ENCODE measurements at regions not wholly inside any gene's neighbourhood (a gene's known extent, or its start where the extent isn't known, plus 50 kb on each side); places are given as distances from the start of the nearest gene placed in this dataset.

- Histone ChIP-seq H3K27me3 (replicated peaks; ENCODE audit: control insufficient read depth, insufficient read depth, low read length, poor library complexity, severe bottlenecking) (no peaks in the 10 kb centered on the region), H3K36me3 (ENCODE audit: control insufficient read depth, insufficient read depth, low read length) (no peaks in the 10 kb centered on the region), H3K4me3 (ENCODE audit: insufficient read depth, low read depth, low read length, poor library complexity, severe bottlenecking) (no peak overlapping the region), H3K9me3 (ENCODE audit: control insufficient read depth, low read length) (no peaks in the 10 kb centered on the region), H3K4me1 (ENCODE audit: control insufficient read depth, insufficient read depth, low read length, poor library complexity, severe bottlenecking) (no peaks in the 10 kb centered on the region), H3K27ac (ENCODE audit: insufficient read depth, low read length, poor library complexity, severe bottlenecking) (no peak overlapping the region)
- no peak for DNase-seq
Measured at GRCh38 chr5:87887247-87887646, 381.4 kb downstream of the TMEM161B start.

DNA sequence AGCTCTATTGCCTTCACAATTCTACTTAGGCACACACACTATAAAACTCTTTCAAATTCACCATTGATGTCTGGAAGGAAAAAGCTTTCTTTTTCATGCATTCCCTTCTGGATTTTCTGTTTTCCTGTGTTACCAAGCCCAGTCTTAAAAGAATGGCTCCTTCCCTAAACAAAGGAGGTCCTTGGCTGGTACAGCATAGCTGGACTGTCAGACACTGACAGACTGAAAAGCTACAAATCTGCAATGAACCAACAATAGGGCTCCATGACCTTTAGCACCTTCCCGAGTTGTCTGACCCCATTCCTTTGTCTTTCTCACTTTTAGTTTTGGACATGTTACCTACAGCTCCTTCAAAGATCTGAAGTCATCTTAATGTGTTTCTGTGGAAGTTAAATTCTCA is 382.5 kb downstream of the TMEM161B start:
- no peaks in the 10 kb centered on the region for H3K4me1 ChIP-seq (ENCODE audit: control insufficient read depth, insufficient read depth, low read length, poor library complexity, severe bottlenecking)
- no peaks in the 10 kb centered on the region for H3K9me3 ChIP-seq (ENCODE audit: control insufficient read depth, low read length)
- no peaks in the 10 kb centered on the region for H3K27me3 ChIP-seq (replicated peaks; ENCODE audit: control insufficient read depth, insufficient read depth, low read length, poor library complexity, severe bottlenecking)
- no peak overlapping the region for H3K27ac ChIP-seq (ENCODE audit: insufficient read depth, low read length, poor library complexity, severe bottlenecking)
- DNase-seq: no peak
- no peaks in the 10 kb centered on the region for H3K36me3 ChIP-seq (ENCODE audit: control insufficient read depth, insufficient read depth, low read length)
- H3K4me3 ChIP-seq (ENCODE audit: insufficient read depth, low read depth, low read length, poor library complexity, severe bottlenecking): no peak overlapping the region

GRCh38 chr5:87885758-87886157 is 382.9 kb downstream of the TMEM161B start:
- no peak overlapping the region for H3K27ac ChIP-seq (ENCODE audit: insufficient read depth, low read length, poor library complexity, severe bottlenecking)
- no peak overlapping the region for H3K4me3 ChIP-seq (ENCODE audit: insufficient read depth, low read depth, low read length, poor library complexity, severe bottlenecking)
- H3K9me3 ChIP-seq (ENCODE audit: control insufficient read depth, low read length): no peaks in the 10 kb centered on the region
- H3K4me1 ChIP-seq (ENCODE audit: control insufficient read depth, insufficient read depth, low read length, poor library complexity, severe bottlenecking): no peaks in the 10 kb centered on the region
- no peaks in the 10 kb centered on the region for H3K27me3 ChIP-seq (replicated peaks; ENCODE audit: control insufficient read depth, insufficient read depth, low read length, poor library complexity, severe bottlenecking)
- DNase-seq: no peak
- H3K36me3 ChIP-seq (ENCODE audit: control insufficient read depth, insufficient read depth, low read length): no peaks in the 10 kb centered on the region

DNA sequence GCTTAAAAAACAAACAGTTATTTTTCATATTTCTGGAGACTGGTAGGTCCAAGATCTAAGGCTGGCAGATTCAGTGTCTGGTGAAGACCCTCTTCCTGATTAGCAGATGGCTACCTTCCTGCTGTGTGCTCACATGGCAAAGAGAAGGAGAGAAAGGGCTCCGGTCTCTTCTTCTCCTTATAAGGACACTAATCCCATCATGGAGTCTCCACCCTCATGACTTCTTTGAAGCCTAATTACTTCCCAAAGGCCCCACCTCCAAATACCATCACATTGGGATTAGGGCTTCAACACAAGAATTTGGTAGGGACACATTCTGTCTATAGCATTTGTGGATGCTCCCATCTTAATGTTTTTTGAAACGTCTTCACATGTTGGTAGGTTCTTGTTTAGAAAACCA is 391.1 kb downstream of the TMEM161B start:
- Histone ChIP-seq H3K27me3 (replicated peaks; ENCODE audit: control insufficient read depth, insufficient read depth, low read length, poor library complexity, severe bottlenecking) (no peaks in the 10 kb centered on the region), H3K36me3 (ENCODE audit: control insufficient read depth, insufficient read depth, low read length) (no peaks in the 10 kb centered on the region), H3K9me3 (ENCODE audit: control insufficient read depth, low read length) (peaks cover 3% of the 10 kb centered on the region), H3K4me3 (ENCODE audit: insufficient read depth, low read depth, low read length, poor library complexity, severe bottlenecking) (no peak overlapping the region), H3K4me1 (ENCODE audit: control insufficient read depth, insufficient read depth, low read length, poor library complexity, severe bottlenecking) (no peaks in the 10 kb centered on the region), H3K27ac (ENCODE audit: insufficient read depth, low read length, poor library complexity, severe bottlenecking) (no peak overlapping the region)
- DNase-seq: no peak

DNA sequence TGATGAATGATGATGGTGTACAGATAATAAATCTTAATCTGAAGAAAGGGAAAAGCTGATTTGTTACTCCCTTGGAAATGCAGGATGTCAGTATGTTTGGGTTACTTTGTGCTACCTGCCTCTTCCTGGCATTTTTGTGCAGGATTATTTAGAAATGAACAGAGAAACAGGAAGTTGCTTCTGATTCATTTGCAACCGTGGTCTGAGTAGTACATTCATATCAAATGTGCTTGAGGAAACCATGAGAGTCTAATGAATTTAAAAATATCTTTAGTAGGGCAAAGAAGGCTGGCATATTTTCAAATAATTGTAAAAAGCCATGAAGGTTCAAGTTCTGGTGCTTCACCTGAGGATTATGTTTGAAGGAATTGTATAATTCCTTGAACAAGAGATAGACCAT is 391.6 kb downstream of the TMEM161B start:
- no peak for DNase-seq
- no peaks in the 10 kb centered on the region for H3K27me3 ChIP-seq (replicated peaks; ENCODE audit: control insufficient read depth, insufficient read depth, low read length, poor library complexity, severe bottlenecking)
- H3K36me3 ChIP-seq (ENCODE audit: control insufficient read depth, insufficient read depth, low read length): no peaks in the 10 kb centered on the region
- H3K4me3 ChIP-seq (ENCODE audit: insufficient read depth, low read depth, low read length, poor library complexity, severe bottlenecking): no peak overlapping the region
- H3K27ac ChIP-seq (ENCODE audit: insufficient read depth, low read length, poor library complexity, severe bottlenecking): no peak overlapping the region
- peaks cover 3% of the 10 kb centered on the region for H3K9me3 ChIP-seq (ENCODE audit: control insufficient read depth, low read length)
- H3K4me1 ChIP-seq (ENCODE audit: control insufficient read depth, insufficient read depth, low read length, poor library complexity, severe bottlenecking): no peaks in the 10 kb centered on the region

- H3K4me3 ChIP-seq (ENCODE audit: insufficient read depth, low read depth, low read length, poor library complexity, severe bottlenecking): no peak overlapping the region
- H3K4me1 ChIP-seq (ENCODE audit: control insufficient read depth, insufficient read depth, low read length, poor library complexity, severe bottlenecking): no peaks in the 10 kb centered on the region
- peaks cover 3% of the 10 kb centered on the region for H3K9me3 ChIP-seq (ENCODE audit: control insufficient read depth, low read length)
- DNase-seq: no peak
- H3K36me3 ChIP-seq (ENCODE audit: control insufficient read depth, insufficient read depth, low read length): no peaks in the 10 kb centered on the region
- no peaks in the 10 kb centered on the region for H3K27me3 ChIP-seq (replicated peaks; ENCODE audit: control insufficient read depth, insufficient read depth, low read length, poor library complexity, severe bottlenecking)
- no peak overlapping the region for H3K27ac ChIP-seq (ENCODE audit: insufficient read depth, low read length, poor library complexity, severe bottlenecking)
Measured at GRCh38 chr5:87876616-87877015, 392.0 kb downstream of the TMEM161B start.

- no peaks in the 10 kb centered on the region for H3K9me3 ChIP-seq (ENCODE audit: control insufficient read depth, low read length)
- no peak overlapping the region for H3K27ac ChIP-seq (ENCODE audit: insufficient read depth, low read length, poor library complexity, severe bottlenecking)
- no peak for DNase-seq
- no peaks in the 10 kb centered on the region for H3K4me1 ChIP-seq (ENCODE audit: control insufficient read depth, insufficient read depth, low read length, poor library complexity, severe bottlenecking)
- H3K27me3 ChIP-seq (replicated peaks; ENCODE audit: control insufficient read depth, insufficient read depth, low read length, poor library complexity, severe bottlenecking): no peaks in the 10 kb centered on the region
- no peak overlapping the region for H3K4me3 ChIP-seq (ENCODE audit: insufficient read depth, low read depth, low read length, poor library complexity, severe bottlenecking)
- no peaks in the 10 kb centered on the region for H3K36me3 ChIP-seq (ENCODE audit: control insufficient read depth, insufficient read depth, low read length)
Measured at GRCh38 chr5:87872986-87873385, 395.7 kb downstream of the TMEM161B start.

DNA sequence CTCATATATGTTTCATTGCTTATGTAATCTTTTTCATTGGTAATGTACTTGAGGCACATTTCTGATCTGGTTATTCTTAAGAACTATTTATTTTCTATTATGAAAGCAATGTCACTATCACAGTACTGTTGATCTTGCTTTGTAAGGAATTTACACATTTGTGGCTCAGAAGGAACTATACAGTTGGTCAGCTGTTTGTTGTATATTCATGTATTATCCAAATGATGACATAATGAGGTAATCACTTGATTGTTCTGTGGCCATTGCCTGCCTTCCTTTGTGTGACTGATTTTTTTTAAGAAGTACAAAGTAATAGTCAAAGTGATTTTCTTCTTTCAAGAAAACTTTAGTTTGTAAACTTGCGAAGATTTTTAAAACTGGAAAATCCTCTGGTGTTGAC is 399.9 kb downstream of the TMEM161B start:
- Histone ChIP-seq H3K27ac (ENCODE audit: insufficient read depth, low read length, poor library complexity, severe bottlenecking) (no peak overlapping the region), H3K4me1 (ENCODE audit: control insufficient read depth, insufficient read depth, low read length, poor library complexity, severe bottlenecking) (no peaks in the 10 kb centered on the region), H3K27me3 (replicated peaks; ENCODE audit: control insufficient read depth, insufficient read depth, low read length, poor library complexity, severe bottlenecking) (no peaks in the 10 kb centered on the region), H3K36me3 (ENCODE audit: control insufficient read depth, insufficient read depth, low read length) (no peaks in the 10 kb centered on the region), H3K9me3 (ENCODE audit: control insufficient read depth, low read length) (no peaks in the 10 kb centered on the region), H3K4me3 (ENCODE audit: insufficient read depth, low read depth, low read length, poor library complexity, severe bottlenecking) (no peak overlapping the region)
- DNase-seq: no peak

DNA sequence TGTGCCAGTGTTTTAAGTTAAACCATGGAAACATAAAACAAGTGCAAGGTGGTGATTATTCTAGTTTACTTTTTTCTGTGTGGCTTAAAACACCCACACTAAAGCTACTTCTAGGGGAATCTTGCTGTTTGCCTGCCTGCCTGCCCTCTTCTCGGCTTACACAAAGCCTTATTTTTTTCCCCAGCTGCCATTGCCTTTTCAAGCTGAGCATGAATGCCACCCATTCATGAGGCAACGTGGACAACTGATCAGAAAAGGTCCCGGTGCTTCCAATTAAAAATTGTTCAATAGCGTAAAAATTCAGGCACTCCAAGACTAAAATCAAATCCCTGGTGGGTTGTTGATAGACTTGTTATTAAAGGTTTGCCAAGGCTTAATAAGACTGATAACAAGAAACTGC is 401.4 kb downstream of the TMEM161B start:
- no peaks in the 10 kb centered on the region for H3K36me3 ChIP-seq (ENCODE audit: control insufficient read depth, insufficient read depth, low read length)
- H3K9me3 ChIP-seq (ENCODE audit: control insufficient read depth, low read length): no peaks in the 10 kb centered on the region
- no peak overlapping the region for H3K4me3 ChIP-seq (ENCODE audit: insufficient read depth, low read depth, low read length, poor library complexity, severe bottlenecking)
- no peak for DNase-seq
- H3K4me1 ChIP-seq (ENCODE audit: control insufficient read depth, insufficient read depth, low read length, poor library complexity, severe bottlenecking): no peaks in the 10 kb centered on the region
- no peaks in the 10 kb centered on the region for H3K27me3 ChIP-seq (replicated peaks; ENCODE audit: control insufficient read depth, insufficient read depth, low read length, poor library complexity, severe bottlenecking)
- H3K27ac ChIP-seq (ENCODE audit: insufficient read depth, low read length, poor library complexity, severe bottlenecking): no peak overlapping the region

DNA sequence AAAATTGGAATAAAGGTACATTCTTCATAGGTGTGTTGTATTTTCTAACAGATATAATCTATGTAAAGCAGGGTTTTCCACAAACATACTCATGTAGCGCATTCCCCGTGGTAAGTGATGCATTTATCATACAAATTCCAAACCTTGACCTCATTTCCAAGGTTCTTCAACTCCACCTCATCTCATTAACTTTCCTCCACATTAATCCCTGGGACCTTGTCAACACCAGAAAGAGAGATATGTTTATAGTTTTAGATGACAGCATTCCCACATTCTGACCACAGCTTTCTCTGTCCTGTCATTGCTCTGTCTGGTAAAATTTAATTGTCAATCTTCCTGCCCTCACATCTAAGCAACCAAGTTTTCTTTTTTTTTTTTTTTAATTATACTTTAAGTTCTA is 415.1 kb downstream of the TMEM161B start:
- Histone ChIP-seq H3K36me3 (ENCODE audit: control insufficient read depth, insufficient read depth, low read length) (no peaks in the 10 kb centered on the region), H3K27me3 (replicated peaks; ENCODE audit: control insufficient read depth, insufficient read depth, low read length, poor library complexity, severe bottlenecking) (no peaks in the 10 kb centered on the region), H3K4me1 (ENCODE audit: control insufficient read depth, insufficient read depth, low read length, poor library complexity, severe bottlenecking) (no peaks in the 10 kb centered on the region), H3K4me3 (ENCODE audit: insufficient read depth, low read depth, low read length, poor library complexity, severe bottlenecking) (no peak overlapping the region), H3K27ac (ENCODE audit: insufficient read depth, low read length, poor library complexity, severe bottlenecking) (no peak overlapping the region), H3K9me3 (ENCODE audit: control insufficient read depth, low read length) (no peaks in the 10 kb centered on the region)
- no peak for DNase-seq

DNA sequence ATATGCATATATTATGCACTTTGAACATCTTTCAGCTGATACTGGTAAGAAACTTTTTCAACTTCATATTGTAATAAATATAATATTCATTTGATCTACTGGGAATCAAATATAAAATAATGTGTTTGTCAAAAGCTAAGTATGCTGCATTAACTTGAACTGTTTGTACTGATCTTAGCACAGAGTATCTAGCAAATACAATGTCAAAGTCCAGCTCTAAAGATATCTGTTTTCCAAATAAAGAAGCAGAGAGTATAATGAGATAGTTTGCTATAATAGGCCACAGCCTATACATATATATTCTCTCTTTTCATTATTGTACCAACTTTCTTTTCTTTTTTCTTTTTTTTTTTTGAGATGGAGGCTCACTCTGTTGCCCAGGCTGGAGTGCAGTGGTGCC is 417.0 kb downstream of the TMEM161B start:
- Histone ChIP-seq H3K4me3 (ENCODE audit: insufficient read depth, low read depth, low read length, poor library complexity, severe bottlenecking) (no peak overlapping the region), H3K27ac (ENCODE audit: insufficient read depth, low read length, poor library complexity, severe bottlenecking) (no peak overlapping the region), H3K4me1 (ENCODE audit: control insufficient read depth, insufficient read depth, low read length, poor library complexity, severe bottlenecking) (no peaks in the 10 kb centered on the region), H3K27me3 (replicated peaks; ENCODE audit: control insufficient read depth, insufficient read depth, low read length, poor library complexity, severe bottlenecking) (no peaks in the 10 kb centered on the region), H3K36me3 (ENCODE audit: control insufficient read depth, insufficient read depth, low read length) (no peaks in the 10 kb centered on the region), H3K9me3 (ENCODE audit: control insufficient read depth, low read length) (no peaks in the 10 kb centered on the region)
- no peak for DNase-seq

Data from effector memory CD4-positive, alpha-beta T cell (primary cell).